OCI-LY1 (cell line): ENCODE measurements at regions not wholly inside any gene's neighbourhood (a gene's known extent, or its start where the extent isn't known, plus 50 kb on each side); places are given as distances from the start of the nearest gene placed in this dataset.

Experiments
- EZH2 ChIP-seq: fragments of 200-600 bp; sonication (generic), shearing (Covaris generic); IDR thresholded peaks from 2 replicates; pipeline ENCODE4 v1.8.0; 2017; ENCODE audit warnings: borderline replicate concordance, mixed run types, mild to moderate bottlenecking, antibody characterized with exemption, low read length, moderate library complexity, mixed read lengths
- TF ChIP-seq, protein P1 (sequence below): fragments of 200-600 bp; sonication (generic), shearing (Covaris generic); IDR thresholded peaks from 2 replicates; pipeline ENCODE4 v1.5.1; 2017; ENCODE audit warnings: mild to moderate bottlenecking, antibody characterized with exemption, low read length, moderate library complexity, mixed read lengths

GRCh38 chr7:34342387-34342786 is 315.6 kb upstream of the NPSR1 start:
- TF ChIP-seq, protein P1, sequence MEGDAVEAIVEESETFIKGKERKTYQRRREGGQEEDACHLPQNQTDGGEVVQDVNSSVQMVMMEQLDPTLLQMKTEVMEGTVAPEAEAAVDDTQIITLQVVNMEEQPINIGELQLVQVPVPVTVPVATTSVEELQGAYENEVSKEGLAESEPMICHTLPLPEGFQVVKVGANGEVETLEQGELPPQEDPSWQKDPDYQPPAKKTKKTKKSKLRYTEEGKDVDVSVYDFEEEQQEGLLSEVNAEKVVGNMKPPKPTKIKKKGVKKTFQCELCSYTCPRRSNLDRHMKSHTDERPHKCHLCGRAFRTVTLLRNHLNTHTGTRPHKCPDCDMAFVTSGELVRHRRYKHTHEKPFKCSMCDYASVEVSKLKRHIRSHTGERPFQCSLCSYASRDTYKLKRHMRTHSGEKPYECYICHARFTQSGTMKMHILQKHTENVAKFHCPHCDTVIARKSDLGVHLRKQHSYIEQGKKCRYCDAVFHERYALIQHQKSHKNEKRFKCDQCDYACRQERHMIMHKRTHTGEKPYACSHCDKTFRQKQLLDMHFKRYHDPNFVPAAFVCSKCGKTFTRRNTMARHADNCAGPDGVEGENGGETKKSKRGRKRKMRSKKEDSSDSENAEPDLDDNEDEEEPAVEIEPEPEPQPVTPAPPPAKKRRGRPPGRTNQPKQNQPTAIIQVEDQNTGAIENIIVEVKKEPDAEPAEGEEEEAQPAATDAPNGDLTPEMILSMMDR: no peak
- TF ChIP-seq EZH2: no peak
